ENCODE measurements at regions not wholly inside any gene's neighbourhood (a gene's known extent, or its start where the extent isn't known, plus 50 kb on each side); places are given as distances from the start of the nearest gene placed in this dataset.
"Not testable (repeated sequence)": the region's sequence is repeated elsewhere in the genome, so short reads cannot be mapped to it uniquely, and the experiment has no call there.

DNA sequence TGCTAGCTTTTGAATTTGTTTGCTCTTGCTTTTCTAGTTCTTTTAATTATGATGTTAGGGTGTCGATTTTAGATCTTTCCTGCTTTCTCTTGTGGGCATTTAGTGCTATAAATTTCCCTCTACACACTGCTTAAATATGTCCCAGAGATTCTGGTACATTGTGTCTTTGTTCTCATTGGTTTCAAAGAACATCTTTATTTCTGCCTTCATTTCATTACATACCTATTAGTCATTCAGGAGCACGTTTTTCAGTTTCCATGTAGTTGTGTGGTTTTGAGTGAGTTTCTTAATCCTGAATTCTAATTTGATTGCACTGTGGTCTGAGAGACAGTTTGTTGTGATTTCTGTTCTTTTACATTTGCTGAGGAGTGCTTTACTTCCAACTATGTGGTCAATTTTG is 51.2 kb upstream of the MB21D2 start:
- CTCF ChIA-PET; DNase-seq (ENCODE audit: low spot score); H3K27ac ChIP-seq; POLR2A ChIA-PET (ENCODE audit: low non-redundant PET): not testable (repeated sequence)

DNA sequence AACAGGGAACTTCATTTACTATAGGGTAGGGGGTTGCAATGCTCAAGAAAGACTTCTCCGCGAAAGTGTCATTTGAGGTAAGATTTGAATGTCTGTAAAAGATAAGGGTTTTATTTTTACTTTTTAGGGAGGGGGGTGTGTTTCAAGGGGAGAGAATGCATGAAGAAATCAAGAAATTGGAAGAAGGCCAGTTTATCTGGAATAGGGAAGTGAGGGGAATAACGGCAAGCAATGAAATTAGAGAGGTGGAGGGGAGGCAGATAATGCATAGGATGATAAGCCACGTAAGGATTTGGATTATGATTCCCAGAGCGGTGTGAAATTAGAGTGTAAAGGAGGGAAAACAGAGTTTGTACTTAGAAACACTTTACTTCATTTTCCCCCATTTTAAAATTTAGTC is 63.0 kb upstream of the MB21D2 start:
- TF ChIP-seq, protein P1, sequence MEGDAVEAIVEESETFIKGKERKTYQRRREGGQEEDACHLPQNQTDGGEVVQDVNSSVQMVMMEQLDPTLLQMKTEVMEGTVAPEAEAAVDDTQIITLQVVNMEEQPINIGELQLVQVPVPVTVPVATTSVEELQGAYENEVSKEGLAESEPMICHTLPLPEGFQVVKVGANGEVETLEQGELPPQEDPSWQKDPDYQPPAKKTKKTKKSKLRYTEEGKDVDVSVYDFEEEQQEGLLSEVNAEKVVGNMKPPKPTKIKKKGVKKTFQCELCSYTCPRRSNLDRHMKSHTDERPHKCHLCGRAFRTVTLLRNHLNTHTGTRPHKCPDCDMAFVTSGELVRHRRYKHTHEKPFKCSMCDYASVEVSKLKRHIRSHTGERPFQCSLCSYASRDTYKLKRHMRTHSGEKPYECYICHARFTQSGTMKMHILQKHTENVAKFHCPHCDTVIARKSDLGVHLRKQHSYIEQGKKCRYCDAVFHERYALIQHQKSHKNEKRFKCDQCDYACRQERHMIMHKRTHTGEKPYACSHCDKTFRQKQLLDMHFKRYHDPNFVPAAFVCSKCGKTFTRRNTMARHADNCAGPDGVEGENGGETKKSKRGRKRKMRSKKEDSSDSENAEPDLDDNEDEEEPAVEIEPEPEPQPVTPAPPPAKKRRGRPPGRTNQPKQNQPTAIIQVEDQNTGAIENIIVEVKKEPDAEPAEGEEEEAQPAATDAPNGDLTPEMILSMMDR (conservative IDR thresholded peaks at IDR 0.05; ENCODE audit: low read depth) = no peak
- POLR2A ChIA-PET (ENCODE audit: low non-redundant PET) = no interaction called here
- CTCF ChIA-PET = no interaction called here
- no peak overlapping the region for H3K27ac ChIP-seq
- DNase-seq (ENCODE audit: low spot score) = no peak

DNA sequence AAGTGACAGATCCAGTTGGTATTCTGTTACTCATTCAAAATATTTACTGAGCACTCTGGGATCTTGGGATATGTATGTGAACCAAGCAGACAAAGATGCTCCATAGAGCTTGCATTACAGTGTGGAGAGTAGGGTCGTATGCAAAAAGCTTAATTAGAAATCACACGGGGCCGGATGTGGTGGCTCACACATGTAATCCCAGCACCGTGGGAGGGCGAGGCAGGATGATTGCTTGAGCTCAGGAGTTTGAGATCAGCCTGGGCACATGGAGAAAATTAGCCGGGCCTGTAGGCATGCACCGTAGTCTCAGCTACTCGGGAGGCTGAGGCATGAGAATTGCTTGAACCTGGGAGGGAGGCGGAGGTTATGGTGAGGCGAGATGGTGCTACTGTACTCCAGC is 68.7 kb upstream of the MB21D2 start:
- no peak overlapping the region for H3K27ac ChIP-seq
- TF ChIP-seq, protein P1 (conservative IDR thresholded peaks at IDR 0.05; ENCODE audit: low read depth) = no peak
- ChIA-PET CTCF (no interaction called here), POLR2A (ENCODE audit: low non-redundant PET) (no interaction called here)
- no peak for DNase-seq (ENCODE audit: low spot score)

DNA sequence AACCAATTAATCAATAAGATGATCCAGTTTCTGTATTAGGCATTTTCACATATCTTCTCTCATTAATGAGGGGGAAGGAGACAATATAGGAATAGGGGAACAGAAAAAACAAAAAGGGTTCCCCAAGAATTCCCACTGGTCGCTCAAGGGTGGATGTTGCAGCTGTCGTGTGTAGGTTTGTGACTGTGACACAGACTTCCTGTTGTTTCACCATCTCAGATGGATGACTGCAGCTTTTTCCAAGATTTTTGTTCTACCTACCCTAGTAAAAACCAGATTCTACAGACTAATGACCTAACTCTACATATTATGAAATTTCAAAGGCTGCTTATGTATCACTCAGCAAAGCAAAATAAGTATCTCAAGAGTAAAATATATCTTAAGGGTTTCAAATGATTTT is 73.7 kb upstream of the MB21D2 start:
- no peak for DNase-seq (ENCODE audit: low spot score)
- ChIA-PET CTCF (no interaction called here), POLR2A (ENCODE audit: low non-redundant PET) (no interaction called here)
- H3K27ac ChIP-seq = no peak overlapping the region
- TF ChIP-seq, protein P1 (conservative IDR thresholded peaks at IDR 0.05; ENCODE audit: low read depth) = no peak

DNA sequence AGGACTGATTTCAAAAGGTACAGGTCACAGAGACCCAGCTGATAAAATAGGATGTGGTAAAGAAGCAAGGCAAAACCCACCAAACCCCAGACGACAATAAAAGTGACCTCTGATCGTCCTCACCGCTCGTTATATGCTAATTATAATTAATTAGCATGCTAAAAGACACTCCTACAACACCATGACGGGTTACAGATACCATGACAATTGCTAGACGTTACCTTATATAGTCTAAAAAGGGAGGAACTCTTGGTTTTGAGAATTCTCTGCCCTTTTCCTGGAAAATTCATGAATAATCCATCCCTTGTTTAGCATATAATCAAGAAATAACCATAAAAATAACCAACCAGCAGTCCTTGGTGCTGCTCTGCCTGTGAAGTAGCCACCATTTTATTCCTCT is 74.7 kb upstream of the MB21D2 start:
- DNase-seq (ENCODE audit: low spot score) = no peak
- POLR2A ChIA-PET (ENCODE audit: low non-redundant PET) = no interaction called here
- no peak overlapping the region for H3K27ac ChIP-seq
- CTCF ChIA-PET = no interaction called here
- TF ChIP-seq, protein P1 (conservative IDR thresholded peaks at IDR 0.05; ENCODE audit: low read depth) = no peak

- ChIA-PET POLR2A (ENCODE audit: low non-redundant PET) (no interaction called here), CTCF (interaction anchor here (0.6 kb wide), 2 partner anchors 70 to 823 kb away, joined by 3 to 4 read pairs; no protein-coding TSS in a partner anchor)
- TF ChIP-seq, protein P1 (conservative IDR thresholded peaks at IDR 0.05; ENCODE audit: low read depth) = no peak
- DNase-seq (ENCODE audit: low spot score) = no peak
- no peak overlapping the region for H3K27ac ChIP-seq
Observed at GRCh38 chr3:192993411-192993810, 75.8 kb upstream of the MB21D2 start.

GRCh38 chr3:193001113-193001512 is 83.5 kb upstream of the MB21D2 start:
- DNase-seq (ENCODE audit: low spot score); H3K27ac ChIP-seq; POLR2A ChIA-PET (ENCODE audit: low non-redundant PET): not testable (repeated sequence)
- CTCF ChIA-PET = interaction anchor here (0.6 kb wide), 1 partner anchor 643 kb away, joined by 6 read pairs; no protein-coding TSS in a partner anchor

DNA sequence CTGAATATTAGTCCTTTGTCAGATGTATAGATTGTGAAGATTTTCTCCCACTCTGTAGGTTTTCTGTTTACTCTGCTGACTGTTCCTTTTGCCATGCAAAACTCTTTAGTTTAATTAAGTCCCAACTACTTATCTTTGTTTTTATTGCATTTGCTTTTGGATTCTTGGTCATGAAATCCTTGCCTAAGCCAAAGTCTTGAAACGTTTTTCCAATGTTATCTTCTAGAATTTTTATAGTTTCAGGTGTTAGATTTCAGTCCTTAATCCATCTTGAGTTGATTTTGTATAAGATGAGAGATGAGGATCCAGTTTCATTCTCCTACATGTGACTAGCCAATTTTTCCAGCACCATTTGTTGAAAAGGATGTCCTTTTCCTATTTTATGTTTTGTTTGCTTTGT is 86.0 kb upstream of the MB21D2 start:
- POLR2A ChIA-PET (ENCODE audit: low non-redundant PET); DNase-seq (ENCODE audit: low spot score); H3K27ac ChIP-seq; CTCF ChIA-PET: not testable (repeated sequence)

Measured in RWPE1 (cell line).